HCT116 (cell line): ENCODE measurements at regions not wholly inside any gene's neighbourhood (a gene's known extent, or its start where the extent isn't known, plus 50 kb on each side); places are given as distances from the start of the nearest gene placed in this dataset.
A peak's percentile ranks its signal among the peaks of the same experiment; 100 is the strongest.
"Not testable (repeated sequence)": the region's sequence is repeated elsewhere in the genome, so short reads cannot be mapped to it uniquely, and the experiment has no call there.

ENCODE experiments used
- ATAC-seq: fragments of 200-7000 bp; cut with Tn5 transposase; 2 replicates; pipeline ENCODE4 v1.9.1; 2020; ENCODE audit warnings: mild to moderate bottlenecking, moderate library complexity
- BruUV-seq: library from RNA; stranded (reverse); fragments of 400-500 nt; replicated peaks from 2 replicates; lab custom pipeline; 2021; lab: Mats Ljungman, UMichigan
- CTCF ChIA-PET: fragments of 300-600 bp; sonication (Branson Sonifier 250); formaldehyde crosslinking; loops from one replicate; lab custom pipeline; 2021; ENCODE audit warnings: antibody characterized with exemption; lab: Charles Lee
- POLR2A ChIA-PET: fragments of 300-600, 350-600 bp; sonication (Branson Sonifier 250); formaldehyde crosslinking; loops from one replicate; lab custom pipeline; 2021; ENCODE audit warnings: antibody characterized with exemption; lab: Charles Lee
- RAD21 ChIA-PET, 2 experiments: fragments of 300-600 bp; sonication (Branson Sonifier 250); formaldehyde crosslinking; loops; one replicate each; lab custom pipeline; 2023; ENCODE audit warnings: low total read pairs in 2 of 2; ENCODE audit not compliant: uncharacterized antibody in 2 of 2, unreplicated experiment in 2 of 2, low non-redundant PET in 1 of 2; lab: Charles Lee
- DNase-seq: peaks from one replicate; pipeline ENCODE4 v3.0.0-alpha.2; 2010; ENCODE audit warnings: low read depth, low spot score
- H2AFZ ChIP-seq: fragments of 200-600 bp; shearing (Covaris generic), sonication (generic); 2 replicates; pipeline ENCODE4 v1.6.1; 2017; ENCODE audit warnings: low read depth, mixed run types, mixed read lengths, antibody characterized with exemption, low read length; ENCODE audit not compliant: poor library complexity, severe bottlenecking
- H3K27ac ChIP-seq: 2 replicates; pipeline ENCODE4 v1.5.1; 2012; ENCODE audit warnings: low read depth, low read length
- H3K27me3 ChIP-seq: fragments of 200-600 bp; sonication (generic); 2 replicates; pipeline ENCODE4 v1.6.1; 2016; ENCODE audit warnings: mixed run types, low read length, mixed read lengths; ENCODE audit not compliant: insufficient read depth
- H3K36me3 ChIP-seq, 2 experiments: fragments of 200-500 bp in 1 of 2; fragments of 200-600 bp in 1 of 2; sonication (Bioruptor generic) in 1 of 2; sonication (generic) in 1 of 2; 2 replicates each; pipeline versions ENCODE4 v1.5.1 to v1.6.1; 2014 to 2016; ENCODE audit warnings: low read length in 2 of 2, inconsistent platforms in 1 of 2, mixed read lengths in 1 of 2, mixed run types in 1 of 2; ENCODE audit not compliant: insufficient read depth in 2 of 2, control insufficient read depth in 1 of 2
- H3K4me1 ChIP-seq, 2 experiments: fragments of 200-600 bp in 1 of 2; sonication (generic) in 1 of 2; 2 replicates each; pipeline versions ENCODE4 v1.5.1 to v1.6.1; 2012 to 2017; ENCODE audit warnings: low read length in 2 of 2, inconsistent platforms in 1 of 2, mild to moderate bottlenecking in 1 of 2, mixed read lengths in 1 of 2, mixed run types in 1 of 2, moderate library complexity in 1 of 2; ENCODE audit not compliant: insufficient read depth in 2 of 2, control insufficient read depth in 1 of 2
- H3K4me2 ChIP-seq: fragments of 200-600 bp; sonication (generic); 2 replicates; pipeline ENCODE4 v1.6.1; 2017; ENCODE audit warnings: mixed run types, low read length, mixed read lengths
- H3K4me3 ChIP-seq, 2 experiments: fragments of 200-600 bp in 1 of 2; sonication (generic) in 1 of 2; replicated peaks in 1 of 2; 2 replicates each; pipeline ENCODE4 v1.5.1; 2011 to 2016; ENCODE audit warnings: low read length in 2 of 2, control low read depth in 1 of 2, low read depth in 1 of 2, mild to moderate bottlenecking in 1 of 2, mixed read lengths in 1 of 2, mixed run types in 1 of 2
- H3K79me2 ChIP-seq: fragments of 200-600 bp; sonication (generic); 2 replicates; pipeline ENCODE4 v1.6.1; 2017; ENCODE audit warnings: mild to moderate bottlenecking, mixed run types, low read length, moderate library complexity, mixed read lengths; ENCODE audit not compliant: insufficient read depth
- H3K9ac ChIP-seq: fragments of 200-600 bp; sonication (generic); 2 replicates; pipeline ENCODE4 v1.6.1; 2016; ENCODE audit warnings: low read length, mixed read lengths
- H3K9me2 ChIP-seq: fragments of 200-600 bp; sonication (generic), shearing (Covaris generic); 2 replicates; pipeline ENCODE4 v1.6.1; 2017; ENCODE audit warnings: mixed run types, mild to moderate bottlenecking, moderate library complexity; ENCODE audit not compliant: insufficient read depth
- H3K9me3 ChIP-seq, 2 experiments: fragments of 200-500 bp in 1 of 2; fragments of 200-600 bp in 1 of 2; sonication (Bioruptor generic) in 1 of 2; sonication (generic) in 1 of 2; 2 replicates each; pipeline ENCODE4 v1.6.1; 2014 to 2017; ENCODE audit warnings: low read length in 2 of 2, mixed read lengths in 2 of 2, inconsistent platforms in 1 of 2, low read depth in 1 of 2, mild to moderate bottlenecking in 1 of 2, mixed run types in 1 of 2, moderate library complexity in 1 of 2; ENCODE audit not compliant: control insufficient read depth in 1 of 2, insufficient read depth in 1 of 2
- H4K20me1 ChIP-seq: fragments of 200-600 bp; sonication (generic), shearing (Covaris generic); 2 replicates; pipeline ENCODE4 v1.6.1; 2017; ENCODE audit warnings: mixed run types, mild to moderate bottlenecking, moderate library complexity; ENCODE audit not compliant: insufficient read depth
- intact Hi-C: fragments of 100-400 bp; cut with micrococcal nuclease; formaldehyde crosslinking; loops from 2 replicates; pipeline ENCODE4 v1.10.0; 2022

DNA sequence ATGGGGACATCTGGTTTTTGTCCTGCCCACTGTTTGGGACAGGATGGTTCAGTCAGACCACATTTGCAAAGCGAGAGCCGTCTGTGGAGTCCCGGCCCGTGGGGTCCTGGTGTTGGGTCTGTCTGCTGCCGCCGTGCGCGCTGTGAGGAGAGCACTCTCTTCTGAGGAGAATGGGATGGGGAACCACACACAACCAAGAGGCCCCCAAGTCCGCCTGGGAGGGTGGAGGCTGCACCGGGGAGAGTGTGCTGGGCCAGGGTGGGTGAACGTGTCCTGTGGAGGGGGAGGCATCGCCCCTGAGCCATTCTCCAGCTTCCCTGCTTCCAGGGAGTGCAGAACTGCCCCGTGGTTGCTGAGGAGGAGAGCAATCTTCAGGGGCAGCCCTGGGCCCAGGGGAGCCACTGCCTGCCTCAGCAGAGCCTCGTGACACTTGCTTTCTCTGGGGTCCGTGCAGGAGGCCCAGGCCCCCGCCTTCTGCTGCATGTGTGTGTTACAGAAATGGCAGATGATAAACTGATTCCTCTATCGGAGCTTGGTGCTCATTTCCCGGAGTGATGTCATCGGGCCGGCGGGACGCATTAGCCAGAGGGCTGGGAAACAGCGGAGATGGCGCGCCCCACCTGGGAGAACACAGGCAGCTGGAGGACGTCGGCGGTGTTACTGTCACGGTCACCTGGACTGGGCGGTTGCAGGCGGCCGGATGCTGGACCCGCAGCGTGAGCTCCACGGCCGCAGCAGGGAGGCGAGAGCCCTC, 173.4 kb downstream of the LAT start:
- intact Hi-C loops, H3K4me3 ChIP-seq, DNase-seq, POLR2A ChIA-PET, H3K9me3 ChIP-seq, H2AFZ ChIP-seq, H3K9me2 ChIP-seq, CTCF ChIA-PET, H3K79me2 ChIP-seq, H3K4me1 ChIP-seq, H4K20me1 ChIP-seq, H3K27me3 ChIP-seq, RAD21 ChIA-PET, H3K36me3 ChIP-seq, H3K9ac ChIP-seq, ATAC-seq, BruUV-seq, H3K4me2 ChIP-seq, H3K27ac ChIP-seq: not testable (repeated sequence)

DNA sequence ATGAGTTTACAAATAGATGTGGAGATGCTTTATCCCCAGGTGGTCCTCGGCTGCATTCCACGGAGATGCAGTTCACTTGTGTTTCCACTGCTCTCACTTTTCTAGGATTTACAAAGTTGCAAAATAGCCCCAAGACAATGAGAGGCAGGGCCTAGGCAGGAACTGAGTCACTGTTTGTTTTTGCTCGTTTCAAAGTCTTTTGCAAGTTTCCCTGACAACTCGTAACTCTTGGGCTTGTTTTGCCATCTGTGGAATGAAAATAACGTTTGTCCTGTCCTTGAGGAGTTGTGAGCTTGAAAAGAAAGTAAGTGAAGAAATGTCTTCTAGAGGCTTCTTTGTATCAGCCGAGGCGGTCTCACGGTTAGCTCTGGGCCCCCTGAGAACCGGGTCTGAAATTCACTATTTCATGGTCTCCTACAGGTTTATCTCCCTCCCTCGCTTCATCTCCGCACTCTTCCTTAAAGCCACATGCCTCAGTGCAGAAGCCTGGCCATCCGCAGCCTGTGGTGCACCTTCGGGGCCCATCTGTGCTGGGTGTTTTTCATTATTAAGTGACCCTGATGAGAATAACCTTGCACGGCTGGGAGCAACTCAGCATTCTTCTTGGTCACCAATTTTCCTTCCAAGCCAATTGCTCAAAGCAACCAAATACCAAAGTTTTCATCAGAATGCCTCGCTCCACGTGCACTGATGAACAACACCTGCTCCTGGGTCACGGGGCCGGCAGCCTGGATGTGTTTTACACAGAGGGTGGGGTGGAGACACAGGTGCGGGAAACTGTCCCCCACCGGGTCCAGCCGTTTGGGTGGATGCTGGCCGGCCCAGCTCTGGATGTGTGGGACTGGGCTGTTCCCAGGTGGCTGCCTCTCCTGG, 172.4 kb downstream of the LAT start:
- H3K9ac ChIP-seq, H3K27ac ChIP-seq, intact Hi-C loops, H3K4me3 ChIP-seq, ATAC-seq, H3K4me1 ChIP-seq, H3K9me2 ChIP-seq, H3K36me3 ChIP-seq, H3K9me3 ChIP-seq, POLR2A ChIA-PET, H3K4me2 ChIP-seq, H3K79me2 ChIP-seq, H3K27me3 ChIP-seq, H4K20me1 ChIP-seq, BruUV-seq, H2AFZ ChIP-seq, CTCF ChIA-PET, RAD21 ChIA-PET: not testable (repeated sequence)
- peak; percentile 3 for DNase-seq
